ENCODE measurements at regions not wholly inside any gene's neighbourhood (a gene's known extent, or its start where the extent isn't known, plus 50 kb on each side); places are given as distances from the start of the nearest gene placed in this dataset.

DNA sequence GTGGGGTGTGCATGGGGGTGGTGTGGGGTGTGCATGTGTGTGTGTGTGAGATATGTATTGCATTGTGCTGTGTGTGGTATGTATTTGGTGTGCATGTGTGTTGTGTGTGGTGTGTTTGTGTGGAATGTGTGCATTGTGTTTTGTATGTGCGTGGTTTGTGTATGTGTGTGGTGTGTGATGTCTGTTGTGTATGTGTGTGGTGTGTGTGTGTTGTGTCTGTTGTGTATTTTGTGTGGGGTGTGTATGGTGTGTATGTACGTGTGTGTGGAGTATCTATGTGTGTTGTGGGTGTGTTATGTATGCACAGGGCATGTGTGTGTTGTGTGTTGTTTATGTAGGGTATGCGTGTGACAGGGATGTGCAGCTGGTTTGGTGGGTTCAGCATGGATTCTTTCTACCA lies 67.8 kb upstream of the COG2 start:
- Histone ChIP-seq H3K4me3 (replicated peaks in 1 of 3; ENCODE audit: insufficient read depth in 1 of 3, low read depth in 2 of 3, low read length in 3 of 3) (no peak overlapping the region), H4K20me1 (ENCODE audit: insufficient read depth, low read length) (no peaks in the 10 kb centered on the region), H3K27ac (ENCODE audit: extremely low read length, insufficient read depth, low read length) (no peak overlapping the region), H3K27me3 (ENCODE audit: control insufficient read depth in 1 of 2, insufficient read depth in 2 of 2, low read length in 2 of 2) (no peaks in the 10 kb centered on the region), H3K36me3 (replicated peaks in 1 of 2; ENCODE audit: control insufficient read depth in 1 of 2, insufficient read depth in 2 of 2, low read length in 2 of 2) (no peaks in the 10 kb centered on the region), H3K4me2 (ENCODE audit: low read depth, low read length) (no peak overlapping the region), H3K9me3 (ENCODE audit: low read length) (no peaks in the 10 kb centered on the region), H3K4me1 (ENCODE audit: insufficient read depth, low read length) (peaks cover 28% of the 10 kb centered on the region), H3K79me2 (ENCODE audit: insufficient read depth, low read length) (no peaks in the 10 kb centered on the region), H3K9ac (ENCODE audit: insufficient read depth, low read depth, low read length) (no peak overlapping the region), H2AFZ (ENCODE audit: low read length) (no peak overlapping the region)
- TF ChIP-seq ZC3H13 (CRISPR knock-in tag; IDR thresholded peaks at IDR 0.05) (no peak), MEIS2 (CRISPR knock-in tag; IDR thresholded peaks at IDR 0.05) (no peak), FOXP1 (IDR thresholded peaks at IDR 0.05) (peak; percentile 24; the same call in 1 of the 2 replicates), FOXP1 (CRISPR knock-in tag; IDR thresholded peaks at IDR 0.05) (no peak), ELF1 (CRISPR knock-in tag; IDR thresholded peaks at IDR 0.05) (no peak), MAFG (CRISPR knock-in tag; IDR thresholded peaks at IDR 0.05) (no peak), ATAD3A (CRISPR knock-in tag; IDR thresholded peaks at IDR 0.05) (no peak), LCORL (IDR thresholded peaks at IDR 0.05) (peak; percentile 5; the same call in 1 of the 2 replicates), LCORL (CRISPR knock-in tag; IDR thresholded peaks at IDR 0.05) (no peak)
- TF ChIP-seq, protein P1, sequence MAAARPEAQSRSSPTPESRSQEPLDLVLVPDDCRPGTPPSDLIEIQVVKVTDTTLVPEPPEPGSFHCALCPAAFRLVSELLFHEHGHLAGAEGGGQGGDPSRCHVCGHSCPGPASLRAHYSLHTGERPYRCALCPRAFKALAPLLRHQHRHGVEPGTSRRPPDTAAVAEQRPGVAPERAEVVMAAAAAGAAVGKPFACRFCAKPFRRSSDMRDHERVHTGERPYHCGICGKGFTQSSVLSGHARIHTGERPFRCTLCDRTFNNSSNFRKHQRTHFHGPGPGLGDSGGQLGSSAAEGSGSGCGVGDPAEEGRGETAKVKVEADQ (CRISPR knock-in tag; IDR thresholded peaks at IDR 0.05; ENCODE audit: borderline replicate concordance), result no peak
- in situ Hi-C loops (cut with HindIII; ENCODE audit: extremely low pct_ligation_motif_present, low pct_unique_long_range_greater_than_20kb), result no loop called here
- ATAC-seq, result no peak
- CTCF ChIA-PET (ENCODE audit: low intra/inter-chr PET ratio, low total read pairs), result no interaction called here
- no TSS peak for BruUV-seq (replicated peaks)
- 66% methylated on average over 3 of the region's 3 CpGs for WGBS (ENCODE audit: low lambda C conversion rate)
- intact Hi-C loops (cut with micrococcal nuclease; ENCODE audit: unreplicated experiment), result no loop called here
- POLR2A ChIA-PET, result no interaction called here
- DNase-seq (ENCODE audit: low spot score), result no peak
- no peak for FAIRE-seq

DNA sequence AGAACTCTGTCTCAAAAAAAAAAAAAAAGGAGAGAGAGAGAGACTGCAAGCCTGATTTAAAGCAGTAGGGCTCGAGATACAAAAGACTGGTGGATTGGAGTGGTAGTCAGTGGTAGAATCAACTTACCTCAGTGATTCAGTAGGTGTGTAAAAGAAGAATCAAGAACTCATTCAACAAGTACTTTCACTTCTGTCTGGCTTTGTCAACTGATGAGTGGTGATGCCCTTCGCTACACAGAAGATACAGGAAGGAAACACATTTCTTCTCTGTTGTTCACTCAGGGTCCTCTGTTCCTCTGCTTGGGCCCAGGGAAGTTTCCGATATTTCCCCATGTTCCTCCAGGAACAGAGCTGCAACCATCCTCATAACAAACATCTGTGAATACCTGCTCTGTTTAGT lies 68.6 kb upstream of the COG2 start:
- ChIA-PET CTCF (ENCODE audit: low intra/inter-chr PET ratio, low total read pairs) (no interaction called here), POLR2A (no interaction called here)
- H4K20me1 ChIP-seq (ENCODE audit: insufficient read depth, low read length), result no peaks in the 10 kb centered on the region
- H3K4me2 ChIP-seq (ENCODE audit: low read depth, low read length), result no peak overlapping the region
- ATAC-seq (no peak), FAIRE-seq (no peak), DNase-seq (ENCODE audit: low spot score) (no peak)
- H2AFZ ChIP-seq (ENCODE audit: low read length), result no peak overlapping the region
- no peaks in the 10 kb centered on the region for H3K79me2 ChIP-seq (ENCODE audit: insufficient read depth, low read length)
- H3K27me3 ChIP-seq (ENCODE audit: control insufficient read depth in 1 of 2, insufficient read depth in 2 of 2, low read length in 2 of 2), result no peaks in the 10 kb centered on the region
- BruUV-seq (replicated peaks), result no TSS peak
- in situ Hi-C loops (cut with HindIII; ENCODE audit: extremely low pct_ligation_motif_present, low pct_unique_long_range_greater_than_20kb) (no loop called here), intact Hi-C loops (cut with micrococcal nuclease; ENCODE audit: unreplicated experiment) (no loop called here)
- 67% methylated on average over 3 of the region's 3 CpGs for WGBS (ENCODE audit: low lambda C conversion rate)
- no peak overlapping the region for H3K9ac ChIP-seq (ENCODE audit: insufficient read depth, low read depth, low read length)
- no peaks in the 10 kb centered on the region for H3K36me3 ChIP-seq (replicated peaks in 1 of 2; ENCODE audit: control insufficient read depth in 1 of 2, insufficient read depth in 2 of 2, low read length in 2 of 2)
- H3K4me3 ChIP-seq (replicated peaks in 1 of 3; ENCODE audit: insufficient read depth in 1 of 3, low read depth in 2 of 3, low read length in 3 of 3), result no peak overlapping the region
- no peak overlapping the region for H3K27ac ChIP-seq (ENCODE audit: extremely low read length, insufficient read depth, low read length)
- peaks cover 28% of the 10 kb centered on the region for H3K4me1 ChIP-seq (ENCODE audit: insufficient read depth, low read length)
- H3K9me3 ChIP-seq (ENCODE audit: low read length), result no peaks in the 10 kb centered on the region
- no peak for TF ChIP-seq ZNF891 (CRISPR knock-in tag; IDR thresholded peaks at IDR 0.05)
- TF ChIP-seq RFX5 (IDR thresholded peaks at IDR 0.05; ENCODE audit: low read depth, low read length), result no peak
- TF ChIP-seq, protein P2, sequence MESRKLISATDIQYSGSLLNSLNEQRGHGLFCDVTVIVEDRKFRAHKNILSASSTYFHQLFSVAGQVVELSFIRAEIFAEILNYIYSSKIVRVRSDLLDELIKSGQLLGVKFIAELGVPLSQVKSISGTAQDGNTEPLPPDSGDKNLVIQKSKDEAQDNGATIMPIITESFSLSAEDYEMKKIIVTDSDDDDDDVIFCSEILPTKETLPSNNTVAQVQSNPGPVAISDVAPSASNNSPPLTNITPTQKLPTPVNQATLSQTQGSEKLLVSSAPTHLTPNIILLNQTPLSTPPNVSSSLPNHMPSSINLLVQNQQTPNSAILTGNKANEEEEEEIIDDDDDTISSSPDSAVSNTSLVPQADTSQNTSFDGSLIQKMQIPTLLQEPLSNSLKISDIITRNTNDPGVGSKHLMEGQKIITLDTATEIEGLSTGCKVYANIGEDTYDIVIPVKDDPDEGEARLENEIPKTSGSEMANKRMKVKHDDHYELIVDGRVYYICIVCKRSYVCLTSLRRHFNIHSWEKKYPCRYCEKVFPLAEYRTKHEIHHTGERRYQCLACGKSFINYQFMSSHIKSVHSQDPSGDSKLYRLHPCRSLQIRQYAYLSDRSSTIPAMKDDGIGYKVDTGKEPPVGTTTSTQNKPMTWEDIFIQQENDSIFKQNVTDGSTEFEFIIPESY (CRISPR knock-in tag; IDR thresholded peaks at IDR 0.05), result no peak
- no peak for TF ChIP-seq REXO4 (CRISPR knock-in tag; IDR thresholded peaks at IDR 0.05; ENCODE audit: borderline replicate concordance)
- TF ChIP-seq, protein P3, sequence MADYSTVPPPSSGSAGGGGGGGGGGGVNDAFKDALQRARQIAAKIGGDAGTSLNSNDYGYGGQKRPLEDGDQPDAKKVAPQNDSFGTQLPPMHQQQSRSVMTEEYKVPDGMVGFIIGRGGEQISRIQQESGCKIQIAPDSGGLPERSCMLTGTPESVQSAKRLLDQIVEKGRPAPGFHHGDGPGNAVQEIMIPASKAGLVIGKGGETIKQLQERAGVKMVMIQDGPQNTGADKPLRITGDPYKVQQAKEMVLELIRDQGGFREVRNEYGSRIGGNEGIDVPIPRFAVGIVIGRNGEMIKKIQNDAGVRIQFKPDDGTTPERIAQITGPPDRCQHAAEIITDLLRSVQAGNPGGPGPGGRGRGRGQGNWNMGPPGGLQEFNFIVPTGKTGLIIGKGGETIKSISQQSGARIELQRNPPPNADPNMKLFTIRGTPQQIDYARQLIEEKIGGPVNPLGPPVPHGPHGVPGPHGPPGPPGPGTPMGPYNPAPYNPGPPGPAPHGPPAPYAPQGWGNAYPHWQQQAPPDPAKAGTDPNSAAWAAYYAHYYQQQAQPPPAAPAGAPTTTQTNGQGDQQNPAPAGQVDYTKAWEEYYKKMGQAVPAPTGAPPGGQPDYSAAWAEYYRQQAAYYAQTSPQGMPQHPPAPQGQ (CRISPR knock-in tag; IDR thresholded peaks at IDR 0.05; ENCODE audit: borderline replicate concordance), result no peak

Data from HepG2 (cell line).